HG02840 (cell line): ENCODE measurements at regions not wholly inside any gene's neighbourhood (a gene's known extent, or its start where the extent isn't known, plus 50 kb on each side); places are given as distances from the start of the nearest gene placed in this dataset.
A peak's percentile ranks its signal among the peaks of the same experiment; 100 is the strongest.

Source experiments
- ATAC-seq: cut with Tn5 transposase; IDR thresholded peaks from one replicate; pipeline ENCODE4 v1.9.1; 2021; ENCODE audit warnings: mild to moderate bottlenecking, moderate library complexity, moderate number of reproducible peaks; ENCODE audit not compliant: unreplicated experiment, low FRiP score

DNA sequence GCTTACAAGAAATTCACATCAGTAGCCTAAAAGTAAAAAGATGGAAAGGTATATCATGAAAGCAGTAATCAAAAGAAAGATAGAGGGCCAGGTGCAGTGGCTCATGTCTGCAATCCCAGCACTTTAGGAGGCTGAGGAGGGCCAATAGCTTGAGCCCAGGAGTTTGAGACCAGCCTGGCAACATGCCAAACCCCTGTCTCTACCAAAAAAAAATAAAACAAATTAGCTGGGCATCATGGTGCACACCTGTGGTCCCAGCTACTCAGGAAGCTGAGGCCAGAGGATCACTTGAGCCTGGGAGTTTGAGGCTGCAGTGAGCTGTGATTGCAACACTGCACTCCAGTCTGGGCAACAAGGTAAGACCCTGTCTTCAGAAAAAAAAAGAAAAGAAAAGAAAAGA is 55.5 kb downstream of the GSPT2 start:
- no peak for ATAC-seq

DNA sequence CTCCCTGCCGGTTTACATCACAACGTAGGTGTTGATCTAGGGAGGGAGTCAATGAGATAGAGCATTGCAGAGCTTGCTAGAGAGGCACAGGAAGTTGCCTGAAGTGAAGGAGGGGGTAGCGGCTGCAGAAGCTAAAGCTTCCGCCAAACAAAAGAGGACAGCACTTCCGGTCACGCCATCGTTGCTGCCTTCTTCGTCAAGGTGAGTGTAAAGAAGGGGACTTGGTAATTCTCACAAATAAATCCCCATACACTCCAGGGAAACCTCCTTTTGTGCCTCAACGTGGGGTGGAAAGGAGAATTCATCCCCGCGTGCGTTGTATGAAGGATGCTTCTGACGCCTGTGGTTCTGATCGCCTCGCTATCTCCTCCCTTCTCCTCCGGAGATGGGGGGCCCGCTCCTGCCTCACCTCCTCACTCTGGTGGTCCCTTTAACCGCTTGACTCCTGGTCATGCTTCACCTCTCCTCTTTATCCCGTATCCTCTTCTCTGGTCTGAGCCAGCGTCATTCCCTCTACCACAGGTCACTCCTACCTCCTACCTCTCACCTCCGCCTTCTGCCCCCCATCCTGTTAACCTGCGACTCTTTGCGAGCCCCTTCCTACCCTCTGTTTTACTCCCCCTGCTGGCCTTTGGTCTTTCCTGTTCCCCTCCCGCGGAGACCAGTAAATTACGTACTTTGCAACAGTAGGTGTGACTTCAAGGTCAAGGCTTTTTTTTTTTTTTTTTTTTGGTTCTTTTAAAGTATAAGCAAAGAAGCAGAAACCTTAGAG is 59.9 kb downstream of the GSPT2 start:
- ATAC-seq, result peak; percentile 86

DNA sequence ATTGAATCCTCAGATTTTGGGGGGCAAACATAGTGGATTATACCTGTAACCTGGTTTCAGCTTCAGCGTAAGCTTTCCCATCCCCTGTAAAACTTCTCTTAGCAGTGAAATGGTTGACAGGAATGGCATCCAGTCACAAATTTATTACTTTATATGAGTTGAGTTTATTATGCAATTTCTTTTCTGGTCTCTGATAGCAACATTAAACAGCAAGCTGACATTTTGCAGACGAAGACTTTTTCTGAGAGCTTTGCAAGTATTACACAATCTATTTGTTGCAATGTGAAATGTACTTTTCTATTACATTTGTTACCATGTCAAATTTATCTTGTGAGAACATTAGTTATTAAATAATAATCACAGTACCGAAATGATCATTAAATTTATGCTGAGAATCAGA is 60.6 kb downstream of the GSPT2 start:
- ATAC-seq, result no peak

GRCh38 chrX:51804741-51805140 is 61.5 kb downstream of the GSPT2 start:
- ATAC-seq, result no peak

- no peak for ATAC-seq
These were observed 70.7 kb downstream of the GSPT2 start for GRCh38 chrX:51813886-51814460.

DNA sequence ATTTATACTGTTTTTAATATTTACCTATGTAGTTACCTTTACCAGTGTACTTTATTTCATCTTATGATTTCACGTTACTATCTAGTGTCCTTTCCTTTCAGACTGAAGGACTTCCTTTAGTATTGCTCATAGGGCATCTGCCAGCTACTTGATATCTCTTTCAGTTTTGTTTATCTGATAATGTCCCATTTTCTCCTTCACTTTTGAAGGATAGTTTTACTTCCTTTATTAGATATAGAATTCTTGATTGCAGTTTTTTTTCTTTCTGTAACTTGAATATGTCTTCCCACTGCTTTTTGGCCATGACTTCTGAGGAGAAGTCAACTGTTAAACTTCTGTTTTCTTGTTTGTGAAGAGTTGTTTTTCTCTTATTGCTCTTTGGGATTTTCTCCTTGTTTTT is 69.4 kb upstream of the MAGED1 start:
- no peak for ATAC-seq

GRCh38 chrX:51825436-51825835 is 68.0 kb upstream of the MAGED1 start:
- no peak for ATAC-seq

DNA sequence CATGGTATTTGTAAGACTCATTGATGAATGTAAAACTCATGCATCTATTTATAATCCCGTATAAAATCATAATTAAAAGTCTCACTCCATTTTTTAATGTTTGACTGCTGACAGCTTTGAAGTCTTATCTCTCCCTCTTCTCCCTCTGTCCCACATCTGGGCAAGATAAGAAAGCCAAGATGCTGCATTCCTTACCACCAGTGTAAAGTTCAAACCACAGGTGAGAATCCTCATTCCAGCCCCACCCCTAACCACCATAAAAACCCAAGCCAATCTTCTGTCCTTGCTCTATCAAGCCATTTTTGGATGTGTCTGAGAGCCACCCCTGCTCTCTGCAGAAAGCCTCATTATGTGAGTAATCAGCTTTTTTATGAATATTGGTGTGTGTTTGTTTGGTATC is 59.3 kb upstream of the MAGED1 start:
- no peak for ATAC-seq

DNA sequence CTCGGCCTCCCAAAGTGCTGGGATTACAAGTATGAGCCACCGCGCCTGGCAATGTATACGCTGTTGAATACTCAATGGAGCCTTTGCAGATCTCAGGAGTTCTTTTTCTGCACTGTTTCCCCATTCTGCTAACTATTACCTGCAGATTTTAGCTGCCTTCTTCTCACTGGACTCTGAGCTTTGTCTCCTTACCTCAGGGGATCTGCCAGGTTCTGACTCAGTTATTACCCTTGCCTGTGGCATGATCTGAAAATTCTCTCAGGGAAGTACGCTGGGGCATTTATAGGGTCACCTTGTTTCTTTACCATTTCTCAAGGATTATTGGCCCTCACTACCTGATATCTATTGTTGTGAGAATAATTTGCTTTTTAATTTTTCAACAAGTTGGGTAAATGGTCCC is 56.6 kb upstream of the MAGED1 start:
- no peak for ATAC-seq

GRCh38 chrX:51837451-51837850 is 56.0 kb upstream of the MAGED1 start:
- ATAC-seq, result no peak

GRCh38 chrX:51837921-51838320 is 55.5 kb upstream of the MAGED1 start:
- ATAC-seq, result no peak
